ENCODE measurements at regions not wholly inside any gene's neighbourhood (a gene's known extent, or its start where the extent isn't known, plus 50 kb on each side); places are given as distances from the start of the nearest gene placed in this dataset.
"Not testable (repeated sequence)": the region's sequence is repeated elsewhere in the genome, so short reads cannot be mapped to it uniquely, and the experiment has no call there.

DNA sequence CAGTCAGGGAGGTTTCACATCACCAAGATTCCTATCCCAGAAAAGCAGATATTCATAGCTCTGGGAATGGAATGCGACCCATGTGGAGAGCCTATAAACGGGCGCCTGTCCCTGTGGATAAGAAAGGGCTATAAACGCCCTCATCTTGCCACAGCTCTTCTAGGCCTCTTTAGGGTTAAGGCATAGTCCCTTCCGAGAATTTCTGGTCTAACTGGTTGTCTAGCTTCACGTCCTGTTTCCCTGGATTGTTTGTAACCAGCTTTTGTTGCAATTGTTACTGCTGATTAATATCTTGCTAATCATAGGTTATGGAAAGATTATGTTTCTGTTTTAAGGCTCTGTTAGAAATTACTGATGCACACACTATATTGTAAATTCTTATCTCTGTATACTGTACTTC lies 537.6 kb upstream of the RAG2 start:
- TF ChIP-seq, protein P1, sequence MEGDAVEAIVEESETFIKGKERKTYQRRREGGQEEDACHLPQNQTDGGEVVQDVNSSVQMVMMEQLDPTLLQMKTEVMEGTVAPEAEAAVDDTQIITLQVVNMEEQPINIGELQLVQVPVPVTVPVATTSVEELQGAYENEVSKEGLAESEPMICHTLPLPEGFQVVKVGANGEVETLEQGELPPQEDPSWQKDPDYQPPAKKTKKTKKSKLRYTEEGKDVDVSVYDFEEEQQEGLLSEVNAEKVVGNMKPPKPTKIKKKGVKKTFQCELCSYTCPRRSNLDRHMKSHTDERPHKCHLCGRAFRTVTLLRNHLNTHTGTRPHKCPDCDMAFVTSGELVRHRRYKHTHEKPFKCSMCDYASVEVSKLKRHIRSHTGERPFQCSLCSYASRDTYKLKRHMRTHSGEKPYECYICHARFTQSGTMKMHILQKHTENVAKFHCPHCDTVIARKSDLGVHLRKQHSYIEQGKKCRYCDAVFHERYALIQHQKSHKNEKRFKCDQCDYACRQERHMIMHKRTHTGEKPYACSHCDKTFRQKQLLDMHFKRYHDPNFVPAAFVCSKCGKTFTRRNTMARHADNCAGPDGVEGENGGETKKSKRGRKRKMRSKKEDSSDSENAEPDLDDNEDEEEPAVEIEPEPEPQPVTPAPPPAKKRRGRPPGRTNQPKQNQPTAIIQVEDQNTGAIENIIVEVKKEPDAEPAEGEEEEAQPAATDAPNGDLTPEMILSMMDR (IDR thresholded peaks at IDR 0.05; ENCODE audit: insufficient read depth, low read length): not testable (repeated sequence)
- TF ChIP-seq, protein P2, sequence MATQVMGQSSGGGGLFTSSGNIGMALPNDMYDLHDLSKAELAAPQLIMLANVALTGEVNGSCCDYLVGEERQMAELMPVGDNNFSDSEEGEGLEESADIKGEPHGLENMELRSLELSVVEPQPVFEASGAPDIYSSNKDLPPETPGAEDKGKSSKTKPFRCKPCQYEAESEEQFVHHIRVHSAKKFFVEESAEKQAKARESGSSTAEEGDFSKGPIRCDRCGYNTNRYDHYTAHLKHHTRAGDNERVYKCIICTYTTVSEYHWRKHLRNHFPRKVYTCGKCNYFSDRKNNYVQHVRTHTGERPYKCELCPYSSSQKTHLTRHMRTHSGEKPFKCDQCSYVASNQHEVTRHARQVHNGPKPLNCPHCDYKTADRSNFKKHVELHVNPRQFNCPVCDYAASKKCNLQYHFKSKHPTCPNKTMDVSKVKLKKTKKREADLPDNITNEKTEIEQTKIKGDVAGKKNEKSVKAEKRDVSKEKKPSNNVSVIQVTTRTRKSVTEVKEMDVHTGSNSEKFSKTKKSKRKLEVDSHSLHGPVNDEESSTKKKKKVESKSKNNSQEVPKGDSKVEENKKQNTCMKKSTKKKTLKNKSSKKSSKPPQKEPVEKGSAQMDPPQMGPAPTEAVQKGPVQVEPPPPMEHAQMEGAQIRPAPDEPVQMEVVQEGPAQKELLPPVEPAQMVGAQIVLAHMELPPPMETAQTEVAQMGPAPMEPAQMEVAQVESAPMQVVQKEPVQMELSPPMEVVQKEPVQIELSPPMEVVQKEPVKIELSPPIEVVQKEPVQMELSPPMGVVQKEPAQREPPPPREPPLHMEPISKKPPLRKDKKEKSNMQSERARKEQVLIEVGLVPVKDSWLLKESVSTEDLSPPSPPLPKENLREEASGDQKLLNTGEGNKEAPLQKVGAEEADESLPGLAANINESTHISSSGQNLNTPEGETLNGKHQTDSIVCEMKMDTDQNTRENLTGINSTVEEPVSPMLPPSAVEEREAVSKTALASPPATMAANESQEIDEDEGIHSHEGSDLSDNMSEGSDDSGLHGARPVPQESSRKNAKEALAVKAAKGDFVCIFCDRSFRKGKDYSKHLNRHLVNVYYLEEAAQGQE (IDR thresholded peaks at IDR 0.05; ENCODE audit: insufficient replicate concordance, low read depth): not testable (repeated sequence)
- TF ChIP-seq POLR2AphosphoS5, GABPA (IDR thresholded peaks at IDR 0.05; ENCODE audit: low read depth): not testable (repeated sequence)

Data from HL-60 (cell line).